Fibroblast of lung (primary cell): ENCODE measurements at regions not wholly inside any gene's neighbourhood (a gene's known extent, or its start where the extent isn't known, plus 50 kb on each side); places are given as distances from the start of the nearest gene placed in this dataset.

Experiments
- DNase-seq, 2 donors: peaks; one replicate each; pipeline versions ENCODE4 v3.0.0 to v3.0.0-alpha.2; 2010; ENCODE audit warnings: low read depth in 2 of 2
- H2AFZ ChIP-seq: 2 replicates; pipeline ENCODE4 v1.5.1; 2012; ENCODE audit warnings: low read length, control low read depth, inconsistent platforms
- H3K27ac ChIP-seq: 2 replicates; pipeline ENCODE4 v1.5.1; 2011; ENCODE audit warnings: low read length, control low read depth; ENCODE audit not compliant: insufficient read depth
- H3K27me3 ChIP-seq: 2 replicates; pipeline ENCODE4 v1.5.1; 2011; ENCODE audit warnings: mild to moderate bottlenecking, low read length; ENCODE audit not compliant: control insufficient read depth, insufficient read depth
- H3K36me3 ChIP-seq: 2 replicates; pipeline ENCODE4 v1.5.1; 2011; ENCODE audit warnings: low read length; ENCODE audit not compliant: control insufficient read depth, insufficient read depth
- H3K4me1 ChIP-seq: 2 replicates; pipeline ENCODE4 v1.5.1; 2011; ENCODE audit warnings: low read length; ENCODE audit not compliant: control insufficient read depth, insufficient read depth; ENCODE audit errors: extremely low read depth
- H3K4me2 ChIP-seq: 2 replicates; pipeline ENCODE4 v1.5.1; 2011; ENCODE audit warnings: low read length, control low read depth; ENCODE audit not compliant: insufficient read depth; ENCODE audit errors: extremely low read depth
- H3K4me3 ChIP-seq, 4 experiments: fragments of 200-600 bp in 1 of 4; sonication (generic) in 1 of 4; replicated peaks in 1 of 4; 2 replicates each; pipeline ENCODE4 v1.5.1; 2011 to 2016; ENCODE audit warnings: low read length in 4 of 4, low read depth in 3 of 4, mild to moderate bottlenecking in 3 of 4, control low read depth in 2 of 4, inconsistent platforms in 1 of 4, mixed read lengths in 1 of 4; ENCODE audit not compliant: insufficient read depth in 1 of 4; ENCODE audit errors: control extremely low read depth in 1 of 4
- H3K79me2 ChIP-seq: 2 replicates; pipeline ENCODE4 v1.5.1; 2012; ENCODE audit warnings: mild to moderate bottlenecking, low read length, inconsistent platforms; ENCODE audit not compliant: control insufficient read depth, insufficient read depth
- H3K9ac ChIP-seq: 2 replicates; pipeline ENCODE4 v1.5.1; 2011; ENCODE audit warnings: mild to moderate bottlenecking, low read length, control low read depth; ENCODE audit not compliant: insufficient read depth
- H3K9me3 ChIP-seq: 2 replicates; pipeline ENCODE4 v1.5.1; 2012; ENCODE audit warnings: low read depth, low read length; ENCODE audit not compliant: control insufficient read depth, insufficient read depth
- H4K20me1 ChIP-seq: 2 replicates; pipeline ENCODE4 v1.5.1; 2011; ENCODE audit warnings: low read length; ENCODE audit not compliant: control insufficient read depth, insufficient read depth; ENCODE audit errors: extremely low read depth
- CTCF ChIP-seq, 2 donors: IDR thresholded peaks in 1 of 2; conservative IDR thresholded peaks in 1 of 2; 1 replicate in 1 of 2; 2 replicates in 1 of 2; pipeline ENCODE4 v1.5.1; 2011 to 2012; ENCODE audit warnings: low read length in 2 of 2, control low read depth in 1 of 2, inconsistent platforms in 1 of 2, low read depth in 1 of 2, mild to moderate bottlenecking in 1 of 2
- EZH2 ChIP-seq: IDR thresholded peaks from 2 replicates; pipeline ENCODE4 v1.5.1; 2012; ENCODE audit warnings: low read length, control low read depth, mild to moderate bottlenecking; ENCODE audit errors: missing control alignments

GRCh38 chr2:65779021-65779420 is 346.6 kb upstream of the SPRED2 start:
- H3K27me3 ChIP-seq: no peaks in the 10 kb centered on the region
- no peak overlapping the region for H3K9ac ChIP-seq
- H2AFZ ChIP-seq: no peak overlapping the region
- H3K79me2 ChIP-seq: no peaks in the 10 kb centered on the region
- TF ChIP-seq EZH2: no peak
- no peak for TF ChIP-seq CTCF (conservative IDR thresholded peaks at IDR 0.05 in 1 of 2, IDR thresholded peaks at IDR 0.05 in 1 of 2; ENCODE audit: low read depth in 1 of 2, low read length in 2 of 2)
- H3K4me3 ChIP-seq: no peak overlapping the region
- H3K27ac ChIP-seq: no peak overlapping the region
- no peak for DNase-seq
- H3K4me2 ChIP-seq: no peak overlapping the region
- no peaks in the 10 kb centered on the region for H3K9me3 ChIP-seq
- H4K20me1 ChIP-seq: no peaks in the 10 kb centered on the region
- no peaks in the 10 kb centered on the region for H3K4me1 ChIP-seq
- H3K36me3 ChIP-seq: no peaks in the 10 kb centered on the region

- Histone ChIP-seq H4K20me1 (no peaks in the 10 kb centered on the region), H3K36me3 (no peaks in the 10 kb centered on the region), H3K9me3 (no peaks in the 10 kb centered on the region), H3K27ac (no peak overlapping the region), H2AFZ (no peak overlapping the region), H3K27me3 (no peaks in the 10 kb centered on the region), H3K4me3 (no peak overlapping the region), H3K4me2 (no peak overlapping the region), H3K9ac (no peak overlapping the region), H3K4me1 (no peaks in the 10 kb centered on the region), H3K79me2 (no peaks in the 10 kb centered on the region)
- TF ChIP-seq EZH2 (no peak), CTCF (conservative IDR thresholded peaks at IDR 0.05 in 1 of 2, IDR thresholded peaks at IDR 0.05 in 1 of 2; ENCODE audit: low read depth in 1 of 2, low read length in 2 of 2) (no peak)
- no peak for DNase-seq
These were observed 345.7 kb upstream of the SPRED2 start for GRCh38 chr2:65778137-65778536.

- no peak overlapping the region for H3K4me2 ChIP-seq
- no peaks in the 10 kb centered on the region for H3K9me3 ChIP-seq
- no peak overlapping the region for H3K4me3 ChIP-seq
- no peaks in the 10 kb centered on the region for H3K79me2 ChIP-seq
- H4K20me1 ChIP-seq: no peaks in the 10 kb centered on the region
- H3K27me3 ChIP-seq: peaks cover 3% of the 10 kb centered on the region
- H3K9ac ChIP-seq: no peak overlapping the region
- no peaks in the 10 kb centered on the region for H3K36me3 ChIP-seq
- DNase-seq: no peak
- no peak overlapping the region for H2AFZ ChIP-seq
- H3K27ac ChIP-seq: no peak overlapping the region
- no peaks in the 10 kb centered on the region for H3K4me1 ChIP-seq
- TF ChIP-seq CTCF (conservative IDR thresholded peaks at IDR 0.05 in 1 of 2, IDR thresholded peaks at IDR 0.05 in 1 of 2; ENCODE audit: low read depth in 1 of 2, low read length in 2 of 2) (no peak), EZH2 (no peak)
These were observed 343.4 kb upstream of the SPRED2 start for GRCh38 chr2:65775839-65776238.
